GM18520 (cell line): ENCODE measurements at regions not wholly inside any gene's neighbourhood (a gene's known extent, or its start where the extent isn't known, plus 50 kb on each side); places are given as distances from the start of the nearest gene placed in this dataset.
"Not testable (repeated sequence)": the region's sequence is repeated elsewhere in the genome, so short reads cannot be mapped to it uniquely, and the experiment has no call there.

Source experiments
- ATAC-seq: cut with Tn5 transposase; IDR thresholded peaks from one replicate; pipeline ENCODE4 v1.9.1; 2021; ENCODE audit not compliant: unreplicated experiment

GRCh38 chr4:138341739-138342415, 99.7 kb upstream of the SLC7A11 start:
- ATAC-seq = peak; percentile 55

DNA sequence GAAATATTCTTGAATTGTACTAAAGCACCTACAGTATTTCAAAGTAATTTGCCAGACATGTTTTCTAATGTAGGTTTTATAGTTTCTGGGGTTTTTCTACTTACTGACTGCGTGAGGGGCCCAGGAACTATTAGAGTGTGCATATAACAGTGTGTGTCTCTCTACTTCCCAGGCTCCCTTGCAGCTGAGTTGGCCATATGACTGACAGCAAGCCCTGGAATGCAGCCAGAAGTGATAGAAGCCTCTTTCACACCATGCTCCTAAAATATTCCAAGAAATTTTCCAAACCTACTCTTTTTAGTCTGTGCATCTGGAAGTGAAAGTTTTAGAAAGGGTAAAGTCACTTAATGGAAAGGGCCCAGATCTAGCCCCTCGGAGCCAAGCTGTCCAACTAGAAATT, 96.7 kb upstream of the SLC7A11 start:
- no peak for ATAC-seq

- not testable (repeated sequence) for ATAC-seq
These were observed 96.1 kb upstream of the SLC7A11 start for GRCh38 chr4:138338222-138338621.

- no peak for ATAC-seq
These were observed 92.3 kb upstream of the SLC7A11 start for GRCh38 chr4:138334346-138335016.

DNA sequence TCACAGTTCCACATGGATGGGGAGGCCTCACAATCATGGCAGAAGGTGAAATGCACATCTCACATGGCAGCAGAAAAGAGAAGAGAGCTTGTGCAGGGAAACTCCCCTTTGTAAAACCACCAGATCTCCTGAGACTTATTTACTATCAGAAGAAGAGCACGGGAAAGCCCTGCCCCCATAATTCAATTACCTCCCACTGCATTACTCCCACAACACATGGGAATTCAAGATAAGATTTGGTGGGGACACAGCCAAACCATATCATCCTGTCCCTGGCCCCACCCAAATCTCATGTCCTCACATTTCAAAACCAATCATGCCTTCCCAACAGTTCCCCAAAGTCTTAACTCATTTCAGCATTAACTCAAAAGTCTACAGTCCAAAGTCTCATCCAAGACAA, 90.3 kb upstream of the SLC7A11 start:
- ATAC-seq = not testable (repeated sequence)

DNA sequence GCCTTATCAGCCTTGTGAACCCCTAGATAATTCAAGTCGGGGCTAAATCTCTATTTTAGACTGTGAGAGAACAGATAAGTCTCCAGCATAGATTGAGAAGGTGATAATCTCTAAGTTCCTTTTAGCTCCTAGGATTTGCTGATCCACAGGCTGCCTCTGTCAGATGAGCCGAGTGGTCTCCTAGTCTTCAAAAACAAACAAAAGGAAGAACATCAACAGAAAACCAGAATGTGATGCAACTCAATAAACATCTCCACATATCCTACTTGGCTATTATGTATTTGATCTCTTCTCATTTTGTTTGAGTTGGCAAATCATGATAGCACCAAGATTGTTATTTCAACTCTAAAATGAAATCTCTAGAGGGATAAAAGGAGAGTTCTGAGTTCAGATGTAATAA, 88.4 kb upstream of the SLC7A11 start:
- no peak for ATAC-seq

DNA sequence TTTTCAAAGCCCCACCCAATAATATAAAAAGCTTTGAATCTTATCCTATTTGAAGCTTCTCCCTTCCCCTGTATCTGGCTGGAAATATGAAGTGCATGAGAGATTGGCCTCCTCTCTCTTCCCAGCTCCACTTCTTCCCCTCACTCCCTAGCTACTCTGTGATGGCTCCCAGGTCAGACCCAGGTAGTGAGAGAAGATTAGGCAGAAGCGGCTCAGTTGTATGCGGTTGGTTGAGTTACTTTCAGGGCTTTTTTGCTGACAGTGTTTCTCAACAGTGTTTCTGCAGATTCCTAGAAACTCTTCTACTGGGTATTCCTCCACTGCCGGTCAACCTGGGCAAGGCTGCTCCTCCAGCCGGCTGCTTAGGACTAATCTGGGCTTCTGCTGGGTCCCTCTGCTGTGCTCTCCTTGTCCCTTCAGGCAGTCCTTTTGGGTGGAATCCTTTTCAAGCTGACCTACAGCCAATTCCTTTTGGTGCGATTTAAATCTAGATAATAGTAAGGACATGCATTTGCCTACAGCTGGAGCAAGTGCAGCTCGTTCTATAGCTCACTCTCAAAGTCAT, 87.4 kb upstream of the SLC7A11 start:
- ATAC-seq = no peak

DNA sequence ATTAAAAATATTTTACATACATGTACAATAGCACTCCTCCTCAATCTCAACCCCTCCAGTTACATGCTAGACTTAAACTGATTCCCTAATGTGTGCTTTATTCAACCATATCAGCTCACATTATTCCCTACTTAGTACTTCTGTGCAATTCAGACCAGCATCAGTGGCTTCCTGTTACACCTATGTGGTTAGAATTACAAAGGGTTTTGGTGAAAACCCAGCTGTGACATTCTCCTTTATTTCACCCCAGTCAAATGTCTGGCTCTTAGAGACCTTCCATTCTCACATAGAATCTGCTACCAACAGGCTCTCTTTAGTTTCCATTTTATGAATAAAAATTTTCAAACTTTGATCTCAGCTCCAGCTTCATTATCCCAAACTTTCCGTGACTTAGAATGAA, 85.2 kb upstream of the SLC7A11 start:
- no peak for ATAC-seq

- no peak for ATAC-seq
These were observed 78.7 kb upstream of the SLC7A11 start for GRCh38 chr4:138320831-138321230.

DNA sequence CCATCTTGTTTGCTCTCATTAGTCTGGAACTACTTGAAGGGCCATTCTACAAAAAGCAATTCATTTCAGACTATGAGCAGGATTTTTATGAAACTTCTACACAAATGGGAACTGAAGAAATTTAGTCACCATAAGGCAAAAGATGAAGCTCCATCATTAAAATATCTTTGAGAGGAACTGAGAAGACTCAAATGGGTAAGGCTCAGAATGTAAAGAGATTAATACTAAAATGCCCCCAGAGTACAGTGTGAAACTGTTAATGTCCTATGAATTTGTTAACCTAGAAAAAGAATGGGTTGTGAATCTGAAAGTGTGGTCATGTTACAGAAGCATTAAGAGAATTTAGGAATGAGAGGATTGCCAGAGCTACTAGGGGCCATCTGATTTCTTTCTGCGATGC, 77.9 kb upstream of the SLC7A11 start:
- ATAC-seq = no peak

DNA sequence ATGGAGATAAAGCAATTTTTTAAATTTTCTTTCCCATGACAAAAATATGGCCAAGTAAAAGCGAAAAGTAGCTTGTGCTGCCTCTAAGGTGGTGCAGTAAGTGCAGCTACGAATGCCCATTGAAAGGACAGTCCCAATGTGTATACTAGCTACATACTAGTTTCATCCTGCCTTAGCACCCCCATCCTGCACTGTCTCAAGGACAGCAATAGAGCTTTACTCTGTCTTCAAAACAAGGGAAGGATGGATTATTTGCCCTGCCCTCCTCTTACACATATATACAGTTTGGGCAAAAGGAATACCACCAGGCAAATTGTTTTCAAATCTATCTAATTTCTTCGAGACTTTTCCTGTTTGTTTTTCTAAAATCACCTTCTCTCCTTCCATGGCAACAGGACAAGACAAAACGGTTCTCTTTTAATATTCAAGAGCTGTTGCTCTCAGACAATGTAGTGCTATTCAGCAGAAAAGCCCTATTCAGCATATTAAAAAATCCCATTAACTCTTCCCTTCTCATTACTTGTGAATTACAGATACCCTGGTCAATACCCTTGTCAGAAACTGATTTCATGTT, 75.1 kb upstream of the SLC7A11 start:
- ATAC-seq = no peak

- ATAC-seq = no peak
These were observed 70.4 kb upstream of the SLC7A11 start for GRCh38 chr4:138312536-138312911.

- no peak for ATAC-seq
These were observed 69.8 kb upstream of the SLC7A11 start for GRCh38 chr4:138311771-138312535.

GRCh38 chr4:138310991-138311390, 68.8 kb upstream of the SLC7A11 start:
- no peak for ATAC-seq

GRCh38 chr4:138310498-138310897, 68.3 kb upstream of the SLC7A11 start:
- no peak for ATAC-seq

GRCh38 chr4:138308356-138308755, 66.2 kb upstream of the SLC7A11 start:
- ATAC-seq = no peak

GRCh38 chr4:138307319-138307718, 65.2 kb upstream of the SLC7A11 start:
- ATAC-seq = no peak

GRCh38 chr4:138305050-138305449, 62.9 kb upstream of the SLC7A11 start:
- no peak for ATAC-seq

- no peak for ATAC-seq
These were observed 59.4 kb upstream of the SLC7A11 start for GRCh38 chr4:138301536-138301935.

GRCh38 chr4:138300616-138301015, 58.5 kb upstream of the SLC7A11 start:
- no peak for ATAC-seq

DNA sequence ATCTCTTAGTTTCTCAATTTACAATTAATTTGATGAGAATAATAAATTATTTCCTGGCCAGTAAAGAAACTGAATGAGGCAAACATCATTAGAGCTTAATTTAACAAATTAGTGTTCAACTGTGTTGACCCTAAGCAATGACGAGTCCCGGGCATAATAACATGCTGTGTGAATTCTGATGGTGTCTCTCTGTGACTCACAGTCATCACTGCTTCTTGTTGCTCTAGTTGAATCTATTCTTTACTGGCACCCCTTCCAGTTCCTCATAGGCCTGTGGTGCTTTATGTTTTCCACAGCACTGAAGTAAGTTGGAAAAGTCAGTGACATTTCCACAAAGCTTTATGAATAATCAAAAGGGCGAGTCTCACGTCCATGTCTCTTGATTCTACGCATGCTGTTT, 57.7 kb upstream of the SLC7A11 start:
- ATAC-seq = no peak
